GM21529 (cell line): ENCODE measurements at regions not wholly inside any gene's neighbourhood (a gene's known extent, or its start where the extent isn't known, plus 50 kb on each side); places are given as distances from the start of the nearest gene placed in this dataset.
"Not testable (repeated sequence)": the region's sequence is repeated elsewhere in the genome, so short reads cannot be mapped to it uniquely, and the experiment has no call there.

Source experiments
- ATAC-seq: cut with Tn5 transposase; IDR thresholded peaks from one replicate; pipeline ENCODE4 v1.9.1; 2021; ENCODE audit not compliant: unreplicated experiment

- ATAC-seq, result no peak
Observed at GRCh38 chr2:194090251-194090905, 1566.6 kb upstream of the SLC39A10 start.

GRCh38 chr2:194087089-194087958, 1569.7 kb upstream of the SLC39A10 start:
- ATAC-seq, result no peak

GRCh38 chr2:194086129-194086528, 1570.9 kb upstream of the SLC39A10 start:
- no peak for ATAC-seq

- ATAC-seq, result no peak
Observed at GRCh38 chr2:194079989-194080388, 1577.0 kb upstream of the SLC39A10 start.

- no peak for ATAC-seq
Observed at GRCh38 chr2:194077366-194077765, 1579.7 kb upstream of the SLC39A10 start.

GRCh38 chr2:194062401-194062800, 1594.6 kb upstream of the SLC39A10 start:
- ATAC-seq, result no peak

GRCh38 chr2:194060269-194060668, 1596.8 kb upstream of the SLC39A10 start:
- ATAC-seq, result no peak

- no peak for ATAC-seq
Observed at GRCh38 chr2:194054313-194054712, 1602.7 kb upstream of the SLC39A10 start.

- no peak for ATAC-seq
Observed at GRCh38 chr2:194044321-194044720, 1612.7 kb upstream of the SLC39A10 start.

GRCh38 chr2:194021130-194021529, 1635.9 kb upstream of the SLC39A10 start:
- ATAC-seq, result not testable (repeated sequence)

GRCh38 chr2:194020155-194020554, 1636.9 kb upstream of the SLC39A10 start:
- ATAC-seq, result no peak

GRCh38 chr2:194015751-194016150, 1641.3 kb upstream of the SLC39A10 start:
- no peak for ATAC-seq

- no peak for ATAC-seq
Observed at GRCh38 chr2:194014639-194015038, 1642.4 kb upstream of the SLC39A10 start.

- no peak for ATAC-seq
Observed at GRCh38 chr2:194004590-194005206, 1652.3 kb upstream of the SLC39A10 start.

GRCh38 chr2:194003911-194004310, 1653.1 kb upstream of the SLC39A10 start:
- no peak for ATAC-seq

- ATAC-seq, result no peak
Observed at GRCh38 chr2:194002699-194003368, 1654.2 kb upstream of the SLC39A10 start.

- no peak for ATAC-seq
Observed at GRCh38 chr2:193990868-193991267, 1666.2 kb upstream of the SLC39A10 start.

GRCh38 chr2:193989645-193990044, 1667.4 kb upstream of the SLC39A10 start:
- ATAC-seq, result no peak

- ATAC-seq, result no peak
Observed at GRCh38 chr2:193988784-193989183, 1668.2 kb upstream of the SLC39A10 start.

GRCh38 chr2:193985272-193985671, 1671.8 kb upstream of the SLC39A10 start:
- ATAC-seq, result no peak

GRCh38 chr2:193980599-193980998, 1676.4 kb upstream of the SLC39A10 start:
- no peak for ATAC-seq
